PC-9 (cell line): ENCODE measurements at regions not wholly inside any gene's neighbourhood (a gene's known extent, or its start where the extent isn't known, plus 50 kb on each side); places are given as distances from the start of the nearest gene placed in this dataset.

ENCODE experiments used
- BruUV-seq: library from RNA; stranded (reverse); fragments of 400-500 nt; replicated peaks from 2 replicates; lab custom pipeline; 2021; lab: Mats Ljungman, UMichigan
- CTCF ChIA-PET: fragments of 300-600 bp; sonication (Branson Sonifier 250); formaldehyde crosslinking; loops from one replicate; lab custom pipeline; 2022; ENCODE audit warnings: antibody characterized with exemption; lab: Charles Lee
- POLR2A ChIA-PET: fragments of 300-600 bp; sonication (Branson Sonifier 250); formaldehyde crosslinking; loops from one replicate; lab custom pipeline; 2022; ENCODE audit warnings: antibody characterized with exemption; ENCODE audit not compliant: unreplicated experiment; lab: Charles Lee
- DNase-seq, 2 experiments: peaks; one replicate each; pipeline versions ENCODE4 v3.0.0 to v3.0.0-alpha.2; 2015 to 2022; ENCODE audit warnings: mixed read lengths in 1 of 2
- H2AFZ ChIP-seq: fragments of 200-600 bp; sonication (generic); 2 replicates; pipeline ENCODE4 v1.8.1; 2017; ENCODE audit warnings: antibody characterized with exemption
- H3F3A ChIP-seq: fragments of 200-600 bp; sonication (generic); 2 replicates; pipeline ENCODE4 v1.8.1; 2017; ENCODE audit warnings: antibody characterized with exemption, mild to moderate bottlenecking, low read depth; ENCODE audit not compliant: insufficient read depth
- H3K27ac ChIP-seq: fragments of 200-600 bp; sonication (generic); 2 replicates; pipeline ENCODE4 v1.6.1; 2016; ENCODE audit warnings: mixed run types
- H3K27me3 ChIP-seq: fragments of 200-600 bp; sonication (generic); 2 replicates; pipeline ENCODE4 v1.6.1; 2016; ENCODE audit warnings: low read depth, mixed run types; ENCODE audit not compliant: insufficient read depth
- H3K36me3 ChIP-seq: fragments of 200-600 bp; sonication (generic); 2 replicates; pipeline ENCODE4 v1.6.1; 2016; ENCODE audit warnings: low read depth, mixed run types
- H3K4me1 ChIP-seq: fragments of 200-600 bp; sonication (generic); replicated peaks from 2 replicates; pipeline ENCODE4 v1.6.1; 2016; ENCODE audit warnings: mixed run types; ENCODE audit not compliant: insufficient read depth
- H3K4me2 ChIP-seq: fragments of 200-600 bp; sonication (generic); 2 replicates; pipeline ENCODE4 v1.6.1; 2017; ENCODE audit warnings: mixed run types
- H3K4me3 ChIP-seq: fragments of 200-600 bp; sonication (generic); 2 replicates; pipeline ENCODE4 v1.6.1; 2016; ENCODE audit warnings: mixed run types
- H3K79me2 ChIP-seq: fragments of 200-600 bp; sonication (generic); 2 replicates; pipeline ENCODE4 v1.6.1; 2017; ENCODE audit warnings: low read depth, mixed run types
- H3K9me2 ChIP-seq: fragments of 200-600 bp; sonication (generic); 2 replicates; pipeline ENCODE4 v1.8.1; 2017; ENCODE audit warnings: mild to moderate bottlenecking; ENCODE audit not compliant: insufficient read depth
- H3K9me3 ChIP-seq: fragments of 200-600 bp; sonication (generic); 2 replicates; pipeline ENCODE4 v1.8.1; 2016; ENCODE audit warnings: low read depth; ENCODE audit not compliant: insufficient read depth
- H4K20me1 ChIP-seq: fragments of 200-600 bp; sonication (generic); 2 replicates; pipeline ENCODE4 v1.8.1; 2017; ENCODE audit not compliant: insufficient read depth
- CTCF ChIP-seq: fragments of 200-600 bp; sonication (generic); conservative IDR thresholded peaks from 2 replicates; pipeline ENCODE4 v1.6.1; 2017; ENCODE audit warnings: mixed run types, antibody characterized with exemption, mild to moderate bottlenecking, moderate library complexity
- EZH2 ChIP-seq: fragments of 200-600 bp; sonication (generic); IDR thresholded peaks from 2 replicates; pipeline ENCODE4 v1.8.0; 2017; ENCODE audit warnings: antibody characterized with exemption, low read depth
- intact Hi-C: fragments of 100-400 bp; cut with micrococcal nuclease; formaldehyde crosslinking; loops from one replicate; pipeline ENCODE4 v1.10.0; 2022; ENCODE audit not compliant: unreplicated experiment

DNA sequence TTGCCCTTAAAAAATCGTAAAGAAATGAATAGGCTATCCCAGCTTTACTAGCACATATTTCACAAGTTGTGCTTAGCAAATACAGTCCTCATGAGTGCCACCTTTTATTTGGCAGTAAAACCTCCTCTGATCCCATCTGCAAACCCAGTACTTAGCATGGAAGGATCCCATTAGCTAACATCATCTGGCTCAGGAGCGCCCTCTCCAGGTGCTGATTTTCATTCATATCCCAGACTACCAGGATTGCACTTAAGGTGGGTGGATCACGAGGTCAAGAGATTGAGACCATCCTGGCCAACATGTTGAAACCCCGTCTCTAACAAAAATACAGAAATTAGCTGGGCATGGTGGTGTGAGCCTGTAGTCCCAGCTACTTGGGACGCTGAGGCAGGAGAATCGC lies 76.1 kb upstream of the PAX6 start:
- CTCF ChIA-PET, result no interaction called here
- no peak overlapping the region for H2AFZ ChIP-seq

GRCh38 chr11:31884080-31884479 lies 73.0 kb upstream of the PAX6 start:
- H3K4me2 ChIP-seq, result no peak overlapping the region

More for the DNA sequence above, 76.1 kb upstream of the PAX6 start:
- Histone ChIP-seq H4K20me1 (no peaks in the 10 kb centered on the region), H3K9me3 (no peaks in the 10 kb centered on the region), H3K9me2 (no peaks in the 10 kb centered on the region), H3K4me3 (no peak overlapping the region), H3K4me1 (peaks cover 18% of the 10 kb centered on the region), H3K27me3 (no peaks in the 10 kb centered on the region), H3K79me2 (no peaks in the 10 kb centered on the region), H3F3A (peaks cover 11% of the 10 kb centered on the region), H3K36me3 (no peaks in the 10 kb centered on the region), H3K4me2 (no peak overlapping the region), H3K27ac (no peak overlapping the region)
- DNase-seq, result no peak
- no TSS peak for BruUV-seq
- intact Hi-C loops, result loop anchor here (10.0 kb wide), 1 partner anchor 782 kb away; no protein-coding TSS in a partner anchor
- no peak for TF ChIP-seq EZH2
- peak; percentile 58 for TF ChIP-seq CTCF
- POLR2A ChIA-PET, result no interaction called here

GRCh38 chr11:31883435-31883834 lies 72.3 kb upstream of the PAX6 start:
- Histone ChIP-seq H3K9me2 (no peaks in the 10 kb centered on the region), H3K27ac (peak overlapping the region; percentile 91), H3K36me3 (no peaks in the 10 kb centered on the region), H3K4me3 (peak overlapping the region; percentile 5; the same call in 1 of the 2 replicates), H4K20me1 (no peaks in the 10 kb centered on the region), H3K4me1 (peaks cover 37% of the 10 kb centered on the region), H3K9me3 (no peaks in the 10 kb centered on the region), H3K79me2 (no peaks in the 10 kb centered on the region), H3K4me2 (peak overlapping the region; percentile 67), H2AFZ (peak overlapping the region; percentile 40; the same call in 1 of the 2 replicates), H3K27me3 (no peaks in the 10 kb centered on the region), H3F3A (peaks cover 20% of the 10 kb centered on the region)
- no peak for DNase-seq
- ChIA-PET POLR2A (no interaction called here), CTCF (no interaction called here)
- intact Hi-C loops, result loop anchor here (10.0 kb wide), 1 partner anchor 779 kb away; no protein-coding TSS in a partner anchor
- TF ChIP-seq CTCF (no peak), EZH2 (no peak)
- BruUV-seq, result no TSS peak

More at GRCh38 chr11:31884080-31884479, 73.0 kb upstream of the PAX6 start:
- TF ChIP-seq CTCF (no peak), EZH2 (no peak)
- no TSS peak for BruUV-seq
- no peak for DNase-seq
- intact Hi-C loops, result loop anchor here (10.0 kb wide), 1 partner anchor 779 kb away; no protein-coding TSS in a partner anchor
- CTCF ChIA-PET, result no interaction called here
- H3K9me3 ChIP-seq, result no peaks in the 10 kb centered on the region
- no peak overlapping the region for H3K4me3 ChIP-seq
- H2AFZ ChIP-seq, result no peak overlapping the region
- POLR2A ChIA-PET, result no interaction called here
- H3K4me1 ChIP-seq, result peaks cover 37% of the 10 kb centered on the region
- peaks cover 20% of the 10 kb centered on the region for H3F3A ChIP-seq
- H3K79me2 ChIP-seq, result no peaks in the 10 kb centered on the region
- H3K27me3 ChIP-seq, result no peaks in the 10 kb centered on the region
- no peaks in the 10 kb centered on the region for H4K20me1 ChIP-seq
- no peaks in the 10 kb centered on the region for H3K9me2 ChIP-seq
- H3K27ac ChIP-seq, result no peak overlapping the region
- no peaks in the 10 kb centered on the region for H3K36me3 ChIP-seq
